NCI-H226 (cell line): ENCODE measurements at regions not wholly inside any gene's neighbourhood (a gene's known extent, or its start where the extent isn't known, plus 50 kb on each side); places are given as distances from the start of the nearest gene placed in this dataset.
"Not testable (repeated sequence)": the region's sequence is repeated elsewhere in the genome, so short reads cannot be mapped to it uniquely, and the experiment has no call there.

ENCODE experiments used
- DNase-seq: peaks from one replicate; pipeline ENCODE4 v3.0.0-alpha.2; 2015

DNA sequence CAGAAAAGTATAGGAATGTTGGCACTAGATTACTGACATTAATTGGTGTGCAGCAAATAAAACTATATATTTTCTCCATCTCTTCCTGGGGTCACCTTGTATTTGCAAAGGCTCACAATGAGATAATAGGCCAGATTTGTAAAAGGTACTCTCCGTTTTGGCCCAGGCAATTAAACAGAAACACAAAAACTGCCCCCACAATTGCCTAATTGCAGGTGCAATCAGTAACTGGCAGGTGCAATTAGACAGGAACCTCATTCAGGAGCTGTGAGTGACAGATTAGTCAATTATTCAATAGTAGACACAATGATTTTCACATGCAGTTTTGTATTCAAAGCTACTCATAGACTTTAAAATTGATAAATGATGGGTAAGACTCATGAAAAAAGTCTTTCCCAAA lies 451.4 kb upstream of the ID2 start:
- no peak for DNase-seq

DNA sequence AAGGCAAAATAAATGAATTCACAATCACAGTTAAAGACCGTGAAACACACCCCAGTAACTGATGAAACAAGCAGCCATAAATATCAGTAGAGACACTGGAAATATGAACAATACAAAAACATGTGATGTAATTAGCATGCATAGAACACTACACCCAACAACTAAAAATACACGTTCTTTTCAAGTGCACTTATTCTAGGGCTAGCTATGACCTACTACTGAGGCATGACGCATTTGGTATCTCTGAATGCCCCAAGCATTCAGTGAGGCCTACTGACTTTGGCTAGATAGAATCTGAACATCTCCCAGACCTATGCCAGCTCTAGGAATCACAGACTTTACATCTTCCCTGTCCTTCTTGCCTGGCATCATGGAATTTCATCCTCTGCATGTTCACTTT lies 450.0 kb upstream of the ID2 start:
- DNase-seq: no peak

DNA sequence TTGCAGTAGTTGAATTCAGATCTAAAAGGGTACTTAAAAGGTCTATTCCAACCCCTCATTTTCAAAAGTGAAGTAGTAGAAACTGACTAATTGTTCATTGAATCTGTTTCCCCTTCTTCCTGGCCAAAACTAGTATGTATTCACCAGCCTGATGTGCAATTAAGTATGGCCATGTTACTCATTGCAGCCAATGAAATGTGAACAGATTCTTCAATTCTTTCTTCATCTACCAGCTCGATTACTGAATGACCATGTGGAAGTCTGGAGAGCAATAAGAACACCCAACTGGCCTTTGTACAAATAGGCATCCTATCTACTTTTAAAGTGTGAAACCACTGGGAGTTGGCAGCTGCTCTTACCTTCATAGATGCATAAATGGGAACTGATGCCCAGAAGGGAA lies 449.0 kb upstream of the ID2 start:
- no peak for DNase-seq

DNA sequence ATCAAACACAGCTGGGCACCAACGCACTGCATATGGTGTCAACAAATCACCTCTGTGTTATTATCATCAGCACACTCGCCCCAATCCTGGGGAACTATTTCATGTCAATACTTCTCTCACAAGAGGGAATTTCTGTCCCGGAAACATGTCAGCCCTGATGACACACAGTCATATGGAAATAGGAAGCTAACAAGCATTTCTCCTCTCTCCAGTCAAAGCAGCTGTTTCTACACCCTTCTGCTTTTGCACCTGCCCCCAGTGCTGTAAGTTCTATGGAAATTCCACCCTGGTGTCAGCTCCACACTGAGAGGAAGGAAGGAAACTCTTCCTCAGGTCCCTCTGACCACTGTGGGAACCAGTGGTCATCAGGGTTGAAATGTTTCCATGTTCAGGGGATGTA lies 447.6 kb upstream of the ID2 start:
- DNase-seq: no peak

DNA sequence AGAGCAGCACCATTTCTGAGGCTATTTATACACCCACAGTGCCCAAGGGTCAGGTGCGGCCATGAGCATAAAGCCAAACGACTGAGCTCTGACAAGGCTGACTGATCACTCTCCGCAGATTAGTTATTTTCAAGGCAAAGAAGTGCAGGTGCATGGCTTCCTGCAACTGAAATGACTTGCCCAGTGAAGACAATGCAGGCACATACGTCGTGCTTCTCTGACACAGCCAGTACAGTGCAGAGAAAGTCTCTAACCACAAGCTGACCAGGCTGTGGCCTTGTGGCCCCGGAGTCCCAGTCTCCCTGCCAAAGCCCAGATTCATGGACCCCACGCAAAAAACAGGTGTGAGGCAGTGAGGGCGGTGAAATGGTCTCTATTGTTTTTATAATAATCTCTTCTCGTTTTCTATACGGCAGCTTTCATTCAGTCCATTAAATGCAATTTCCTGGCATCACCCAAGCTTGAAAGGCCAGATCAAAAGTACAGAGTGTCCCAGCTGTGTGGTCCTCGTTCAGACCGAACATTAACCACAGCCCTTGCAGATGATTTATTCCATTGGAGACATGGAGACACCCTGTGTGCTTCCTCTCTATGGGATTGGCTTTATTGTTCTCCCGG lies 447.0 kb upstream of the ID2 start:
- DNase-seq: no peak

DNA sequence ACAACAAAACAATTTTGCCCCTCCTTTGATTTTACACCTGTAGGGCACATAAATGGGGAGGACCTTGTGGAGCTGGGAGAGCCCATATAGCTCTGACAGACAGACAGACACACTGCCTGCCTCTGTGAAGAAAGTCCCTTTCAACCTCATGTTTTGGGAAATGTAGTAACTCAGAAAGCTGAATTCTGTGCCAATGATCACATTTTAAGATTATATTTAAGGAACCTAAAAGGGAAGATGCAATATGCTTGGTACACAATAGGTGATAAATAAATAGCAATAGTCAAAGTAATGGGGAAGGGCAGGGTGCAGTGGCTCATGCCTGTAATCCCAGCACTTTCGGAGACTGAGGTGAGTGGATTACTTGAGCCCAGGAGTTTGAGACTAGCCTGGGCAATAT lies 446.4 kb upstream of the ID2 start:
- DNase-seq: no peak

DNA sequence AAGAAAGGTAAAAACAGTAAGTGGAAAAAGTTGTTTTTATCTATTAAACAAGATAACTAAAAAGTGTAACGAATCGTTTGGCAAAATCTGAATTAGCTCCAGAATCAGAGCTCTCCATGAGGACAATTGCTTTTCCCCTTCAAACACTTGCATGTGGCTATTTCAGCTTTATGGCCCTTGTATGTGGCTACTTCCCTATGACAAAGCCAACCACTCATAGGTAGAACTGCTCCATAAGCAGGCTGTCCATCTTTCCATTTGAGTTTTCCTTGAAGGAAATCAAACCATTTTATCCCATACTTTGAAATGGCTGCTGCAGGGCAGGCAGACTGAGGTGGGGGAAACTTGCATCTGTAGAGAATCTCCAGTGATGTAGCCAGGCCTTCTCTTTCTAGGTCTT lies 445.5 kb upstream of the ID2 start:
- DNase-seq: no peak

DNA sequence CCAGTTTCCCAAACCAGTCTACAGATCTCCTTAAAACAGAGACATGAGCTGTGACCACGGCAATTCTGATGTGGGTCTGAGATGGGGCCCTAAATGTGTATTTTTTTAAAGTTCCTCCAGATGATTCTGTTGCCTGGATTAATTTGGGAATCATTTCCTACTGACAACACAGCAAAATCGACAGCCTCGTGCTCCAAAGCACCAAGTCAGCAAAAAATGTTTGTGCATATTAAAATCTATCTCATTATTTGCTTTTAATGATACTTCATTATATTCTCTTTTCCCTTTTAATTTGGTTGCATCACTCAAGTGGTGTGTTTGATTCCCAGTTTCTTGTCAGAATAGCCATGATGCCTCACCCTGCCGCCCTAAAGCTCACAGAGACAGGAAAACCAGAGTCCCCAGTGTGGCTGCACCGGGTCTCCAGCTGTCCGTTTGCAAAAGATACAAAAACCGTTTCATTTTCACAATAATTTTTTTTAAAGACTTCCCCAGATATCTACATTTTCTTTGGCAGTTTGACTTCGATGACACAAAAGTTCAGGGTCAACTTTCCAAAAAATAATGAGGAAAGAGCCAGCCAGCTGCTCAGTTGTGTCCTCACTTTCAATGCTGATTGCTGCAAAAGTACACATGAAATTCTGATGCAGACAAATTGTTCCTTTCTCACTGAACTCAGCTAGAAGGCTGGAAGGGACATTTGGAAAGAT lies 443.2 kb upstream of the ID2 start:
- no peak for DNase-seq

DNA sequence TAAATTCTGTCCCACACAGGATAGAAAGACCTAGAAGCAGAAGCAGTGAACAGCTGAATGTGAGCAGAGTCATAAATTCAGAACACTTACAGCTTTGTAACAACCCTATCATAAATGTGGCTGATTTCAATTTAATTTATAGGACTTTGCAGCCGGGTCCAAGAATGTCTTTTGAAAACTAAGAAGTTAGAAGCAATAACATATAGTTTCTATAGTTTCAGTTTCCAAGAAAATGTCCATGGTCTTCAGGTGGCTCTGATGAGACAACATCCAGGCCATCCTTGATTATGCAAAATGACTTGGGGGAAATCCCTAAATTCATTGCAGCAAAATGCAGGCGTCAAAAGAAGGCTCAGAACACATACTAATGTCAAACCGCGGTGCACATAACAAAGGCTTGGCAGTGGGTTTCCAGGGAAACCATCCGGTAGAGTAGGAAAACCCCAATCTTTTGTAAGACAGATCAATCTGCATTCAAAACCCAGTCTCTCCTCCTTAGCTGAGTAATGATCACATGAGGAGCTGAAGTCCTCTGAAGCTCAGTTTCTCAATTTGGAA lies 442.2 kb upstream of the ID2 start:
- no peak for DNase-seq

DNA sequence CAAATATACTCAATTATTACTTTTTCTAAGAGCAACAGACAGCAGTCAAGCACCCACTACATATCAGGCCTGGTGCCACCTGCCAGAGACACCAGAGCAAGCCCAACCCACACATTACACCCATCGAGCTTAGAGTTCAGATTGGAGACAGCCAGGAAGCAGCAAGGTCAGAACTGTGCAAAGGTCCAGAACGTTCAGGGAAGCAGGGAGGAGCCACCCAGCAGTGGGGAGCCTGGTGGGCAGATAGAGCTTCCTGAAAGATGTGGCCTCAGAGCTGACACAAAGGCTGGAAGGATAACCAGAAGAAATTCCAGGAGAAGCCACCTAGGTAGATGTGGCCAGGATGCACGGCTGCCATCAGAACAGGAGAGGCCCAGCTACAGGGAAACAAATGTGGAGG lies 440.5 kb upstream of the ID2 start:
- no peak for DNase-seq

DNA sequence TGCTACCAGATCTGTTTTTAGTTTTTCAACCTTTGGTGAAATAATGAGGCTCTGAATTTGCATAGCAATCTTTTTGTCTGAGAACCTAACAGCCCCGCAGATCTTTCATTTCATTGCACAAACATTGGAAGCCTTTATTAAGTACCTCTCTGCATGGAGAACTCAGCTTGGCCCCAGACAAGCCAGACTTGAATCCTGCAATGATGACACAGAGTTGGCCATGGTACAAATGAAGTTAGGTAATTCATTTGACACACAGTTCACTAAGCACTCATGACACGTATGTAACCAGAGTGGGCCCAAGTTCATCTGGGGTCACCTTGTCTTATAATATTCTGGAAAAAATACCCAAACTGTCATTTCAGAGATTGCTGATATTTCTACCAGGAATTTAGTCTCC lies 439.1 kb upstream of the ID2 start:
- DNase-seq: no peak

DNA sequence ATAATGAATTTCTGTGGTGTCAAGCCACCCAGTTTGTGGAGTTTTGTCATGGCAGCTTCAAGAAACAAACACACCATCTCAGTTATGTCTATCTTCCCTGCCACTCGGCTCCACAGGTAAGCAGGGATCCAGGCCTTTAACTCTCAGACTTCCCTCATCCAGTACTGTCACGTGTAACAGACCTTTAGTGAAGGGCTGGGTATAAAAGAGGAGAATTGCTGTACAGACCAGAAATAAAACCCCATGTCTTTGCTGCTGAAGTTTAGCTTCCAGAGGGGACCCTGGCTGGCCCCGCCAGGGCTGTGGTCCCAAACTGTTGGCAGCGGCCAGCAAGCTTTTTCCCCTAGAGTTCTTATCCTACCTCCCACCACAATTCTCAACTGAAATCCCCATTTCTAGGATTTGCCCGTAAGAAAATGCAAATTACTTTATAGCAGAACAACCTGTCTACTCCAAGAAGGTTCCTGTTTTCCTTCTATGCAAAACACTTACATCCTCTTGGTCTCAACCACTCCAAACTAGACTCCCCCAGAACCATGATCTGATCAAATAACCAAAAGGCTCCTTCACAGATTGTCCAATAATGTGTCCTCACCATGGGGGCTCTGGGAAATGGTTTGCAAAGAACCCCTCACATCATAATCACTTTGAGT lies 438.0 kb upstream of the ID2 start:
- no peak for DNase-seq

DNA sequence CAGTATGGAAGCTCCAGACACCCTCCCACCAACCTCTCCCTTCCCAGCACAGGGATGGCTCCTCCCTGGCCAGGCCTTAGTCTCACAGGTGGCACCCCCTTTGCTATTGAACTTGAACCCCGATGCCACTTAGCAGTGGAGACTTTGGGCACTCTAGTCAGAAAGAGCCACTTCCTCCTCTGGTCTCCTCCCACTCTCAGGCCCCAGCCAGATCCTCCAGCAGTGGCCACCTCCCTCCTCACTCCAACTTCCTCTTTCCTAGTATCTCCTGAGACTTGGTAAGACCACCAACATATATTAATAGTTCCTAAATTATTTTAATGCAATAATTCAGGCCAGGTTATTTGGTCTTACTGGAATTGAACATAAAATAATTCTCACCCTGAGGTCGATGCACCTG lies 437.2 kb upstream of the ID2 start:
- no peak for DNase-seq

DNA sequence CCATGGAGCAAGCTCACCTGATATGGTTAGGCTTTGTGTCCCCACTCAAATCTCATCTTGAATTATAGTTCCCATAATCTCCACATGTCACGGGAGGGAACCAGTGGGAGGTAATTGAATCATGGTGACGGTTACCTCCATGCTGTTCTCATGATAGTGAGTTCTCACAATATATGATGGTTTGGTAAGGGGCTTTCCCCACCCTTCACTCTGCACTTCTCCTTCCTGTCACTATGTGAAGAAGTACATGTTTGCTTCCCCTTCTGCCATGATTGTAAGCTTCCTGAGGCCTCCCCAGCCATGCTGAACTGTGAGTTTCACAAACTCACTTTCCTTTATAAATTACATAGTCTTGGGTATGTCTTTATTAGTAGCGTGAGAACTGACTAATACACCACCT lies 435.7 kb upstream of the ID2 start:
- no peak for DNase-seq

DNA sequence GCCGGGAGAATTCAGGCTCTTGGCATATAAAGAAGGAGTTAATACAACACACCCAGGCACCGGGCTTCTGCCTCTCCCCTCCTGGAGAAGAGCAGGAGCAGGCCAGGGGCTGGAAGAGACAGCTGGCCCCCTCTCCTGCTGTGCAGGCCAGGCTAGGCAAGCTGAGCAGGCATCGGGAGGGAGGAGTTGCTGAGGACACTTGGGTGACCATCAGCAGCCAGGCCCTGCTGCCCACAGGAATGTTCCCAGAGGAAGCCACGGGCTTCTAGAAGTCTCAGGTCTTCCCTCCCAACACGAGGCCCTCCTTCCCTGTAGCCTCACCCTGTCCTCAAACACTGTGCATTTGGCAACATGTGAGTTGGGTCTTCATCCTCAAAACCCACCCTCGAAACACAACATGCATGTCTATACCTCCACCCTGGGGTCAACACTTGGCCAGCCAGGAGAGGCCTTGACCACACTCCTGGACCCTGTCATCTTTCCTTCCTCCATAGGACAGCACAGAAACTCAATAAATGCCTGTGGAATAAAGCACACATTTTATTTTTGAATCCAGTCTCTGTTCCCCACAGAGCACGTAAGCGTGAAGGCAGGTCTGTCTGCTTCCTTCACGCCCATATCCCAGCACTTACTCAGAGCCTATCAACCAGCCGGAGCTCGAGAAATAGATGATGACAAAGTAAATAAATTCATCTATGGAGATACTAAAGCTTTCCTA lies 433.8 kb upstream of the ID2 start:
- no peak for DNase-seq

DNA sequence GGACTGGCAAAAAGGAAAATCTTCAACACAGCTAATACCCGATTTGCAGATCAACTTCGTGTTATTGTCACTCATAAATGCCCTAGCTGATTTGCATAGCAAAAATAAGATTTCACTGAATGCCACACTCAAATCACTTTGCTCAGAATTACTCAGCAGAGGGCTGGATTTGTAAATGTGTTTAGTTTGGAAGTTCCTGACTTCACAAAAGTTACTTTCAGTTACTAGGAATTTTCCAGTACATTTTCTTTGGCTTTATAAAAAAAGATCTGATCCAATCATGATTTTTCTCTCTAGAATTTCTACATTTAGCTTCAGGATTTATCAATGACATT lies 433.3 kb upstream of the ID2 start:
- DNase-seq: no peak

DNA sequence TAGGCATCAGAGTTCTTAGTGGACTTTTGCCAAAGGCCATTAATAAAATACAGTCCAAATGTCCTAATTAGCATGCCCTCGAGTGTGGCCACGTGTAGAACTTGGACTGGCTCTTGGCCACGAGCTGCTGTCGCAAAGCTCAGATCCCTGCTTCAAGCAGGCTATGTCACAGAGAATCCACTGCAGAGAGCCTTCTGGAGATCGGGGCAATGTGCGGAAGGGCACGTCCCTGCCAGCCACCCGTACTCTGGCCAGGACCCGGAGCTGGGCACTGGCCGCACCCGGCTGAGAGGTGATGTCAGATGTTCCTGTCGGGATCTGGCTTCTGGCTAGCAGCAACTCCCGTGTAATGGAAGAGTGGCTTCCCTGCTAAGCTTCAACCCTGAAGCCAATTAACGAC lies 432.7 kb upstream of the ID2 start:
- DNase-seq: no peak

DNA sequence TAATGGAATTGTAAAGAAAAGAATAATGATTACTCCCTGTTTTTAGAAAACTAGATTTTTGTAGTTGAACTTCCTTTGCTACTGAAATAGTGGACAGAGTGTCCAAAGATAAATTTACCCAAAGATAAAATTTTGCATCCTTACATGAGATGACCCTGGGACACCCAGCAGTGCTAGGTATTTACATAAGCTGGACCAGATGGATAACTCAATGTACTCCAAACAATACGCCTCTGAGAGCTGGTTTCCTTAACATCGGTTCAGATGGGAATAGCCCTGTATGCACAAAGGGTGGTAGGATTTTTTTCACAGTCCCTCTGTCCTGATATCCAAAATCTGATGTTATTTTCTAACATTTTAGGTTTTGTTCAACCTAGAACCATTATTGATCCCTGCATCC lies 432.1 kb upstream of the ID2 start:
- DNase-seq: no peak

DNA sequence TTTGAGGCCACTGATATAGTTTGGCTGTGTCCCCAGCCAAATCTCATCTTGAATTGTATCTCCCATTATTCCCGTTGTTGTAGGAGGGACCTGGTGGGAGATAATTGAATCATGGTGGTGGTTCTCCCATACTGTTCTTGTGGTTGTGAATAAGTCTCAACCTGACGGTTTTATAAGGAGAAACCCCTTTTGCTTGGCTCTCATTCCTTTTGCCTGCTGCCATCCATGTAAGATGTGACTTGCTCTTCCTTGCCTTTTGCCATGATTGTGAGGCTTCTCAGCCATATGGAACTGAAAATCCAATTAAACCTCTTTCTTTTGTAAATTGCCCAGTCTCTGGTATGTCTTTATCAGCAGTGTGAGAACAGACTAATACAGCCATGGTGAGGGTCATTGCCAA lies 431.6 kb upstream of the ID2 start:
- not testable (repeated sequence) for DNase-seq

DNA sequence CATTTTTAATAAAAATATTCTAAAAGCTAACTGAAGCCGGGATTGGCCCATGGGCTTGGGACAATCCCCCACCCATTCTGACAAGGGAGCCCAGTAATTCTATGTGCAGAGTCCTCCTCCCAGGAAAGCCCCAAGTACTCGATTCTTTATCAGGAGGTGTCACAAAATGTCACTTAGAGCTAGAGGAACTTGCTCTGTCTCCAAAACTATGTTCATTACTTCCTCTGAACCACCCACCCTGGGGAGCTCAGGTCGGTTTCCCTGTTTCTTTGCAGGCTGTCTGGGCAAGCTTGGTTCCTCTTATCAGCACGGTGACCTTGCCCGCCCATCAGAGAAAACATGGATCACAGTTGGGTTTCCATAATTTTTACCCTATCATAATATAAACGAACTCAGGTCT lies 430.6 kb upstream of the ID2 start:
- DNase-seq: no peak

DNA sequence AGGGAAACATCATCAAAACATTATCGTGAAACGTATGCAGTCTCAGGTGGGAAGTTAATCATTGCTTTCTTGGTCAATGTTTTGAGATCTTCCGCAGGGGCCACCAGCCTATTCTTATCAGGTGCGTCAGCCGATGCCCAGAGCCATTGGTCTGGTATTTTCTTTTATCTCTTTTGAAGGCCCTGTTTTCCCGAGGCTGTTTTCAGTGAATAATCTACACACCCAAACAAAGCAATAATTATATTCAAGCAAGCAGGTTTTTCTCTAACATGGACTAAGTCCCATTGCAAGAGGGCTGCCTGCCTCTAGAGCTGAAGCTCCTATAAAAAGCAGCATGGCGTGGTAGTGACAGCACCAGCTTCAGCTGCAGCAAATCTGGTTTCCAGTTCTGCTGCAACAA lies 430.0 kb upstream of the ID2 start:
- DNase-seq: no peak

DNA sequence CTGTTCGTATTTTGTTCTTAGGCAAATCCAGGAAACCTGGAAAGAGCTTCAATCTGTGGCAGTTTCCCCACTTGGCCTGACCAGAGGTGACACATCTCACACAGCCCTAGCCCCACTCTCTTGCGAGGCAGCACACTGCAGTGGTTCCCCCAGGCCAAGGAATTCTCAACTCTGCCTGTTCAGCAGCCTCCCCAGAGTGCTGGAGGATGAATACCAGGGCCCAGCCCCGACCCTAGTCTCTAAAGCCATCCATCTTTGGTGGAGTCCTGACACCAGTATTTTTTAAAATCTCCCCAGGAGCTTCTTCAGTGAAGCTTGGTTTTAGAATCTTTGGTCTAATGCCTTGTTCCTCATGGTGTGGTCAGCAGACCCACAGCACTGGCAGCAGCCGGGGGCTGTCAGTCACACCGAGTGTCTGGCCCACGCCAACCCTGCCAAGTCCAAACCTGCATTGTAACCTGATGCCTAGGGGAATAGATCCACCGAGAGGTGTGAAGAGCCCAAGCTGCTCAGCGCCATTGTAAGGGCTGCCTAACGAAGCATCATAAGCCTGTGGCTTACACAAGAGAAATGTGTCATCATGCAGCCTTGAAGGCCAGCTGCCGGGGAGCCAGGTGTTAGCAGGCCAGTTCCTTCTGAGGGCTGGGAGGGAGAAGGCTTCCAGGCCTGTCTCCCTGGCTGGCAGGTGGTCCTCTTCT lies 428.7 kb upstream of the ID2 start:
- DNase-seq: no peak

DNA sequence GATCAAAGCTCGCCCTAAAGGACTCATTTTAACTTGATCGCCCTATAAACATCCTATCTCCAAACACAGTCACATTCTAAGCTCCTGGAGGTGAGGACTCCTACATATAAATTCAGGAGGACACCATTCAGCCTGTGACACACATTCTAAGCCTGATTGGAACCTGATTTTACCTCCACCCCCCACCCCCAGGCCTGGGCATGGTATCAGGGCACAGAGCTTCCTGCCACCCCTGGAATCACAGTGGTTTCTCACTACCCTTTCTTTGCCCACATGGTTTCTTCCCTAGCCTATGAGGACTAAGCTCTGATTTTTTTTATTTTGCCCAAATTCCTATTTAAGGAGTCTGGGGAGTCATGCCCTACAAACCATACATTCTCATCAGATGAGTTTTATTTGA lies 428.1 kb upstream of the ID2 start:
- DNase-seq: no peak
